ENCODE measurements at regions not wholly inside any gene's neighbourhood (a gene's known extent, or its start where the extent isn't known, plus 50 kb on each side); places are given as distances from the start of the nearest gene placed in this dataset.
"Not testable (repeated sequence)": the region's sequence is repeated elsewhere in the genome, so short reads cannot be mapped to it uniquely, and the experiment has no call there.

DNA sequence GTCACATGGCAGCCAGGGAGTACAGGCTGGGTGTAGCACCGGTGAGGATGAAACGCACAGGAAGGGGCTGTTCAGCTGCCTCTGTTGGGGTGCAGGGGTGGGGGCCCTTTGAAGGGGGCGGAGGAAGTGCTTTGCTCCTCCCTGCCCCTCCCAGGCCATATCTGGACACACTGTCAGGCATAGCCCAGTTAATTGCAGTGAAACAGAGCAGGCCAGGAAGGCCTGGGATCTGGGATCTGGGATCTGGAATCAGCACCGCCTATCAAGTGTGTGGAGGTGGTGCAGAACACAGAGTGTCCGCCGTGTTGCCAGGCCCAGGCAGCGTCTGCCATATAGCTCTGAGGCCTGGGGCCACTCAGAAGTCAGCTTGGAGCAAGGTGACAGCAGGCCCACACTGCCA lies 85.5 kb upstream of the EPCAM start:
- H3K27ac Mint-ChIP-seq: peak overlapping the region in 1 of 10 donors; percentile 40
- no peak overlapping the region for H3K4me3 Mint-ChIP-seq
- DNase-seq (no peak), ATAC-seq (no peak)
- H3K36me3 Mint-ChIP-seq: no peaks in the 10 kb centered on the region
- POLR2A ChIA-PET: no interaction called here
- H3K9me3 Mint-ChIP-seq: no peaks in the 10 kb centered on the region
- peaks cover 0 to 6% (median 0%) of the 10 kb centered on the region in 4 donors for H3K4me1 Mint-ChIP-seq
- peaks cover 0 to 6% (median 3%) of the 10 kb centered on the region in 5 donors for H3K27me3 Mint-ChIP-seq

DNA sequence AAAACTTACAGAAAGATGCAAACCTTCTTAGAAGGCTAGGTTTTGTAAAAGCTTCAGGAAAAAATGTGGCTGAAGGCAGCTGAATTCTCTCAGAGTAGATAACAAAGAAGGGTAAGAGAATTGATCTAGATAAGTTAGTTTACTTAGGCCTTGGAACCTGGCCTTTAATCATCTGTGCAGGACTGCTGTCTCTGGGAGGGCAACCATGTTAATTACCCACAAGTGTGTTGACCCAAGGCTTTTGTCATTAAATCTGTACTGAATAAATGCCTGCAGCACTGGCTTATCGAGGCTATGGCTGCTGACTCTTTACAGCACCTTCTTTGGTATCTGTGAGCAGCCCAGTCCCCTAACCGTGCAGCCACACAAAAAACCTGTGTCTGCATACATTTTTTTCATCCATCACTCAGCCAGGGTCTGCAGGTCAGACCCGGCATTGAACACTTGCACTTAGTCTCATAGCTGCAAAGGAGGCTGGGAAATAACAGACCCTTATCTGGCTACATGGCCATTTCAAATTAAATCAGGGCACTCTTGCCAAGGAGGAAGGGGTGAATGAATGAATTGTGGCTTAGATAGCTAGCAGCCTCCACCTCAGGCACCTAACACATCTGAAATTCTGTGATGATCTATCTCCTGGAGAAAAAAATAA lies 86.4 kb upstream of the EPCAM start:
- H3K4me3 Mint-ChIP-seq: no peak overlapping the region
- H3K36me3 Mint-ChIP-seq: no peaks in the 10 kb centered on the region
- peaks cover 0 to 6% (median 0%) of the 10 kb centered on the region in 4 donors for H3K4me1 Mint-ChIP-seq
- H3K27ac Mint-ChIP-seq: no peak overlapping the region
- DNase-seq (no peak), ATAC-seq (no peak)
- POLR2A ChIA-PET: no interaction called here
- peaks cover 0 to 5% (median 2%) of the 10 kb centered on the region in 5 donors for H3K27me3 Mint-ChIP-seq
- no peaks in the 10 kb centered on the region for H3K9me3 Mint-ChIP-seq

DNA sequence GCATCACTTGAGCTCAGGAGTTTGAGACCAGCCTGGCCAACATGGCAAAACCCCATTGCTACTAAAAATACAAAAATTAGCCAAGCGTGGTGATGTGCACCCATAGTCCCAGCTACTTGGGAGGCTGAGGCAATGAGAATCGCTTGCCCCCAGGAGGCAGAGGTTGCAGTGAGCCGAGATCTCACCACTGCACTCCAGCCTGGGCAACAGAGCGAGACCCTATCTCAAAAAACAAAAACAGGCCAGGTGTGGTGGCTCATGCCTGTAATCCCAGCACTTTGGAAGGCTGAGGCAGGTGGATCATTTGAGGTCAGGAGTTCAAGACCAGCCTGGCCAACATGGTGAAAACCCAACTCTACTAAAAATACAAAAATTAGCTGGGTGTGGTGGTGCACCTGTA lies 89.6 kb upstream of the EPCAM start:
- DNase-seq, POLR2A ChIA-PET, H3K9me3 Mint-ChIP-seq, ATAC-seq, H3K4me1 Mint-ChIP-seq, H3K36me3 Mint-ChIP-seq, H3K27me3 Mint-ChIP-seq, H3K27ac Mint-ChIP-seq, H3K4me3 Mint-ChIP-seq: not testable (repeated sequence)

DNA sequence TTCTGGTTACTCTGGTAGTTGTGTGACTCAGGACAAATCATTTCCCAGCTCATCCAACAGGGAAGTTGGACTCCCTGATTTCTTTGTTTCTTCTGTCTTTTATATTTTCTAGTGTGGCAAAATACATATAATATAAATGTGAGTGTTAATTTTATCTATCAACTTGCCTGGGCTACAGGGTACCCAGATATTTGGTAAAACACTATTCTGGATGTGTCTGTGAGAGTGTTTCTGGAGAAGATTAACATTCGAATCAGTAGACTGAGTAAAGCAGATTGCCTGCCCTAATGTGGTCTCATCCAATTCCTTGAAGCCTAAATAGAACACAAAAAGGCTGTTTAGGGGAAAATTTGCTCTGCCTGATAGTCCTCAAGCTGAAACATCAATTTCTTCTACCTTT lies 91.1 kb upstream of the EPCAM start:
- H3K4me1 Mint-ChIP-seq: peaks cover 0 to 2% (median 0%) of the 10 kb centered on the region in 4 donors
- POLR2A ChIA-PET: no interaction called here
- peaks cover 0 to 5% (median 2%) of the 10 kb centered on the region in 5 donors for H3K27me3 Mint-ChIP-seq
- DNase-seq (no peak), ATAC-seq (no peak)
- no peak overlapping the region for H3K4me3 Mint-ChIP-seq
- H3K36me3 Mint-ChIP-seq: no peaks in the 10 kb centered on the region
- no peak overlapping the region for H3K27ac Mint-ChIP-seq
- H3K9me3 Mint-ChIP-seq: no peaks in the 10 kb centered on the region

DNA sequence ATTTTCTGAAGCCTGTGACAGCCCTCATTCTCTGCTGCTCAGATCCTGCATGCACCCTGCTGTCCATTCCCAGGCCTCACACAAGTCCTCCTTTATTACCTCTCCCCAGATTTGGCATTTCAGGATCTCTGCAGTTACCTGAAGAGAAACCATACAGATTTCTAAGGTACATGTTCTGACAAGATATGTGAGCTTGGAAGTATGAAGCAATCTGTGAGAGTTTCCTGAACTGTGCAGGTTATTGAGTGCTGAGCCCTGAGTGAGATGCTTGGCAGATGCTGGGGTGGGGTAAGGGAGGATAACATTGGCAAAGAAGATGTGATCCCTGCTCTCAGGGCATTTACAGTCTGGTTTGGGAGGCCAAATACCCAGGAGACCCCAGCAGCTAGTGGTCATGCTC lies 91.9 kb upstream of the EPCAM start:
- ATAC-seq (no peak), DNase-seq (no peak)
- Mint-ChIP-seq H3K4me1 (peaks cover 0 to 7% (median 1%) of the 10 kb centered on the region in 4 donors), H3K4me3 (no peak overlapping the region), H3K27ac (peak overlapping the region in 1 of 10 donors; percentile 29), H3K9me3 (no peaks in the 10 kb centered on the region), H3K27me3 (peaks cover 0 to 5% (median 2%) of the 10 kb centered on the region in 5 donors), H3K36me3 (no peaks in the 10 kb centered on the region)
- POLR2A ChIA-PET: no interaction called here

DNA sequence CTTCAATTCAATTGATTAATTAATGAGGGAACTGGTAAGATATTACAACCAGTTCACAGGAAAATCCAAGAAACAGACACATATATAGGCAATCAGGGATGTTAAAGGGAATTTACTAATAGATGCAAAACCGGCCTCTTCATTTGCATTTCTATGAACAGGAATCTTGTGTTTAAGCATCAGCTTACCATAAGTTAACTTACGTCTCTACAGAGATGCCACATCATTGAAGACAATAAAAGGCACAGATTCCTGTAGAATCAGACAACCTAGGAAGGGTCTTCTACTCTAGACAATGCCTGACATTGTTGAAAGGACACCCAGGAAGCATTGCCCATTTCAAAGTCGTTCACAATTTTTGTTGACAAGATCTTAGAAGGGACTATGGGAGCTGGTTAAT lies 93.0 kb upstream of the EPCAM start:
- H3K9me3 Mint-ChIP-seq: no peaks in the 10 kb centered on the region
- ATAC-seq (no peak), DNase-seq (no peak)
- H3K4me3 Mint-ChIP-seq: no peak overlapping the region
- POLR2A ChIA-PET: no interaction called here
- H3K27ac Mint-ChIP-seq: no peak overlapping the region
- no peaks in the 10 kb centered on the region for H3K36me3 Mint-ChIP-seq
- H3K4me1 Mint-ChIP-seq: peaks cover 0 to 17% (median 3%) of the 10 kb centered on the region in 4 donors
- peaks cover 0 to 4% (median 2%) of the 10 kb centered on the region in 5 donors for H3K27me3 Mint-ChIP-seq

DNA sequence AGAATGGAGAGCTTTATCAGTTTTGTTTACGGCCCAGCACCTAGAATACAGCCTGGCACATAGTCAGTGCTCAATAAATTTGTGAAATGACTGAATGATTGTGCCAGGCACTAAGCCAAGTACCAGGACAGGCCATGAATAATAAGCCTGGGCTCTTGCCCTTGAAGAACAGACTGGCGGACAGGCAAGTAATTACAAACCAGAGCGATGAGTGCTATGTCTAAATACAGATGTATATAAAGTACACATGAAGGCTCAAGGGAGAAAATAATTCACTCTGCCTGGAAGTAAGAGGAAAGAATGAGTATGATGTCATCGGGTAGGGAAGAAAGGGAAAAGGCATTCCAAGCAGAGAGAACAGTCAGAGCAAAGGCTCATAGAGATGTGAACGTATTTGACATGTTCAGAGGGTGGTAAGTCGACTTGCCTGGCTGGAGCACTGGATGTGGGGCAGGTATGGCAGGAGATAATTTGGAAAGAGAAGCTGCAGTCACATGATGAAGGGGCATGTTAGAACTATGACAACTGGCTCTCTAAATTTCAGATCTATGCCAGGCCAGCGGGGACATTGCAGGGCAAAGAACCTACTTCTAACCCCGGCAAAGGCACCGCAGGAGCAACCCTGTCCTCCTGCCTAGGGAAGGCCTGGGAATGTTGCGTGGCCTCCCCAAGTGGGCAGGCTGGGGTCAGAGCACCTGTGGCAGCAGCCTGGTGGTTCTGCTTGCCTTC lies 94.9 kb upstream of the EPCAM start:
- no peak for DNase-seq
- Mint-ChIP-seq H3K27me3 (no peaks in the 10 kb centered on the region), H3K27ac (no peak overlapping the region), H3K4me1 (peaks cover 0 to 18% (median 3%) of the 10 kb centered on the region in 4 donors), H3K4me3 (no peak overlapping the region), H3K9me3 (no peaks in the 10 kb centered on the region), H3K36me3 (no peaks in the 10 kb centered on the region)
- POLR2A ChIA-PET: no interaction called here
- ATAC-seq: no peak

DNA sequence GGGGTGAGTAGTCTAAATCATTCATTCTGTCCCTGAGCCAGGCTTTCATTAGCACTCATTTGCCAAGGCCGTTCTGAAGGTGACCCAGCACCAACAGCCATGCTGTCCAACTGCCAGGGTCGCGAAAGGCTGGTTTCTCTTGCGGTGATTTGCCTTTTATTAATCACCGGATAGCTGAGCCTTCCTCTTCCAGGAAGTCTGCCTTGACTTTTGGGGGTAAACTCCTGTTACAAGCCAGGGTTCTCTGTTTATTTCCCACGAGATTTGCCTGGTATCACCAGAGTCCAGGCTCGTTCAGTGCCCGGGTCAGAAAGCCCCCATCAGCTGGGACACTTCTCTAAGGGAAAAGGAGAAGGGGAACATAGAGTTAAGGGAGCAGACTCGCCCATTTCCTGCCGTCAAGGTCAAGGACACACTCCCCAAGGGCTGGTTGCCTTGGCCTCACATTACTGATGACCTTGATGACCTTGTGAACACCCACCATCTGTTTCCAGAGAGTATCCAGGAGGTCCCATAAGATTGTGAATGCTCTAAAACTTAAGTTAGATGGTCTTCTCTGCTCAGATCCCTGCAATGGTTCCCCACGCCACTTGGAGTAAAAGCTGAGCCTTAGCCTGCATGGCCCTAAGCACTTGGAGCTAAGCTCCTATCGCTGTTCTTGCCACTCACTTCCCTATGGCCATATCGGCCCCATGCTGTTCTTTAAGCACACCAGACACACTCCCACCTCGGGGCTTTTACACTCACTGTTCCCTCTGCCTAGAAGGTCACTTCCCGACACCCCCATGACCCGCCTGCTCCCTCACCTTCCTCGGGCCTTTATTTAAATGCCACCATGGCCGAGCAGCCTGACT lies 96.0 kb upstream of the EPCAM start:
- POLR2A ChIA-PET: no interaction called here
- H3K27ac Mint-ChIP-seq: no peak overlapping the region
- no peaks in the 10 kb centered on the region for H3K36me3 Mint-ChIP-seq
- H3K27me3 Mint-ChIP-seq: no peaks in the 10 kb centered on the region
- peaks cover 0 to 18% (median 3%) of the 10 kb centered on the region in 4 donors for H3K4me1 Mint-ChIP-seq
- H3K9me3 Mint-ChIP-seq: no peaks in the 10 kb centered on the region
- peak overlapping the region in 4 of 10 donors; percentile 9 to 66 (median 24) for H3K4me3 Mint-ChIP-seq
- DNase-seq (no peak), ATAC-seq (no peak)

DNA sequence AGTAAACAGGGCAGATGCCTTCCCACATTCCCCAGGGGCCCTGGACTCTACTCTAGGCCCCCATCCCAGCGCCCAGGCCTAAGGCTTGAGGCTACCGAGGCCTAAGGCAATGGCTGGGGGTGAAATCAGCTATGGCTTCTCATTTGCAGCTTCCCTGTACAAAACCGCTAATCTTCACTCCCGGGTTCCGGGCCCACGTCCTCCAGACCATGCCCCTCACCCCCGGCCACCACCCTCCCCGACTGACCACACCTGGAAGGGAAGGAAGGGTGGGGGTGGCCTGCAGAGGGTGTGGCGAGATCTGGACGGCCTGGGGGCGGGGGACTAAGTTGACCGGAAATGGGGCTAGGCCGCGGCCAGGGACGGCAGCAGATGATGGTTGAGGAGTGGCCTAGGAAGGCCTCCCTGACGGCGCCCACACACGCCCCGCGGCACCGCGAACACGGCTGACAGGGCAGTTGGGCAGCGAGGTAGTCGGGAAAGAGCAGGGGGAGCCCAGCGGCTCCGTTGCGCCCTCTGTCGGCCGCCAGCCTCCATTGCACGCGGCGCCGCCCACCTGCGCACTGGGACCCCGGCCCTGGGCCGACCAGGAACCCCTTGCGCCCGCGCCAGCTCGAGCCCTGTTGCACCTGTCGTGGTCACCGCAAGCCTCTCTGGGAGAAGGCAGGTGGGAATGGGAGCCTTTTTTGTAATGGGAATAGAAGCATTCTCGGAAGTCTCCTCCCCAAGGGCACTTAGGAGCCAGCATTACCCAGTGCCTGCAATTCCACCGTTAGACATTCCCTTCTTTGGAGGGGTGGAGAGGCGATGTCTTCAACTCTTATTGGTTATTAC lies 95.9 kb upstream of the CALM2 start:
- DNase-seq: peak; percentile 30 to 69 (median 58)
- POLR2A ChIA-PET: interaction anchor here (1.2 kb wide), 1 partner anchor 282 kb away, joined by 3 read pairs; no protein-coding TSS in a partner anchor
- H3K4me3 Mint-ChIP-seq: peak overlapping the region in 9 of 10 donors; percentile 36 to 80 (median 64)

DNA sequence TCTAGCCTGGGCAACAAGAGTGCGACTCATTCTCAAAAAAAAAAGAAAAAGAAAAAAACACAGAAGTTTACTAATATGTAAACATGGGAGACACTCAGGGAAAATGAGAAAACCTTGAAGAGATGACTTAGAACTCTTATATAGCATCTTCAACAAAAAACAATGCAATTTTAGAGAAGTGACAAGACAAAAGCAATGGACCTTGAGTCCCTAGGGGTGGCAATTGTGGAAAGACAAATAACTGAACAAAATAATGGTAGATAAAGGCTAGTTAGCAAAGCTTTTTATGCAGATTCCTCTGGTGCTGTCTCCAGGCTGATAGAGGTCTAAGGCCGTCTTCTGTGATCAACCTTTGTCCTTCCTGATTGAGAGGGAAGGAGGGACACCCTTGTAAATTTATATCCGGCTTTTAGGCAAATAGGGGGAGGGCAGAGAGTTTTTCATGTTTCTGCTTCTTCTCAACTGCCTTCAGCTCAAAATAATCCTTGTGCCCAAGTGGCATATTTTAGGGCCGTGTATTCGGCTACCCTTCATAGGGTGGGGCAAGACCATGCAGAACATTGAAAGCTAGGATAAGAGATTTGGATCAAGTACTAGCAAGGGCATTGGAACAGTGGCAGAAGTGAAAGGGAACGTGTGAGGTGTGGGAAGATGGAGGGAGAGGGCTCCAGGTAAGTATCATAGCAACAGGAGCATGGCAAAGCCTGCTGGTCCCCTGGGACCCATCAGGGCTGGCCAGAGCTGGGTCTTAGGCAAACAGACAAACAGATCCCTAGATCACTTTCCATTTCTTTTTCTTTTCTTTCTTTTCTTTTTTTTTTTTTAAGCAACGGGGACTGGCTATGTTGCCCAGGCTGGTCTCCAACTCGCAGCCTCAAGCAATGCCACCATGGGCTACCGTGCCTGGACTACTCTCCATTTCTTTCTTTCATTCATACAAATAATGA lies 95.0 kb upstream of the CALM2 start:
- H3K27me3 Mint-ChIP-seq: no peaks in the 10 kb centered on the region
- no peaks in the 10 kb centered on the region for H3K9me3 Mint-ChIP-seq
- DNase-seq (no peak), ATAC-seq (no peak)
- H3K36me3 Mint-ChIP-seq: no peaks in the 10 kb centered on the region
- H3K4me1 Mint-ChIP-seq: peaks cover 0 to 18% (median 3%) of the 10 kb centered on the region in 4 donors
- peak overlapping the region in 6 of 10 donors; percentile 3 to 52 (median 22) for H3K4me3 Mint-ChIP-seq
- peak overlapping the region in 1 of 10 donors; percentile 8 for H3K27ac Mint-ChIP-seq
- POLR2A ChIA-PET: interaction anchor here (1.2 kb wide), 1 partner anchor 281 kb away, joined by 3 read pairs; no protein-coding TSS in a partner anchor

More for the DNA sequence above, 95.9 kb upstream of the CALM2 start:
- H3K4me1 Mint-ChIP-seq: peaks cover 0 to 18% (median 3%) of the 10 kb centered on the region in 4 donors
- no peaks in the 10 kb centered on the region for H3K9me3 Mint-ChIP-seq
- ATAC-seq: peak; percentile 83 to 97
- H3K36me3 Mint-ChIP-seq: no peaks in the 10 kb centered on the region
- H3K27me3 Mint-ChIP-seq: no peaks in the 10 kb centered on the region
- H3K27ac Mint-ChIP-seq: peak overlapping the region in 1 of 10 donors; percentile 20

DNA sequence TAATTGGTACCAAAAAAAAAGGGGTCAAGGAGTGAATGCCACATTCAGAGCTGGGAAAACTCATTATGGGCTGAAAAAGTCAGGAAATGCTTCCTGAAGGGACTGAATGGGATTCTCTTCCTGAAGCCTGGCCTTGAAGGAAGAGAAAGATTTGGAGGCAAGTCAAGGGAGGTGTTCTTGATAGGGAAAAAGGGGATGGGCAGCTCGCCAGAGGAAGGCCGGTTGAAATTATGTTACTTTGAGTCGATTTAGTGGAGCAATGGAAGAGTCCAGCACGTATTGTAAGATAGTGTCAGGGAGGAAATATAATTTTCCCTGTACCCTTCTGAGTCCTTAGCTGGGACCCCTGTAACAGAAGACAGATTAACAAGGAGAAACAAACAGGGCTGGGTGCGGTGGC lies 94.1 kb upstream of the CALM2 start:
- no peak overlapping the region for H3K4me3 Mint-ChIP-seq

More for the DNA sequence above, 94.1 kb upstream of the CALM2 start:
- POLR2A ChIA-PET: no interaction called here
- no peaks in the 10 kb centered on the region for H3K36me3 Mint-ChIP-seq
- ATAC-seq (no peak), DNase-seq (no peak)
- peaks cover 0 to 18% (median 3%) of the 10 kb centered on the region in 4 donors for H3K4me1 Mint-ChIP-seq
- no peaks in the 10 kb centered on the region for H3K9me3 Mint-ChIP-seq
- no peak overlapping the region for H3K27ac Mint-ChIP-seq
- H3K27me3 Mint-ChIP-seq: no peaks in the 10 kb centered on the region

Measured in naive thymus-derived CD8-positive, alpha-beta T cell (primary cell).